Hepatocyte (in vitro differentiated cells): ENCODE measurements at regions not wholly inside any gene's neighbourhood (a gene's known extent, or its start where the extent isn't known, plus 50 kb on each side); places are given as distances from the start of the nearest gene placed in this dataset.

Source experiments
- DNase-seq: peaks from one replicate; pipeline ENCODE4 v3.0.0-alpha.2; 2016; ENCODE audit warnings: low spot score
- H2AFZ ChIP-seq: fragments of 200-600 bp; sonication (generic); 2 replicates; pipeline ENCODE4 v1.6.0; 2016; ENCODE audit warnings: antibody characterized with exemption, mild to moderate bottlenecking
- H3K27ac ChIP-seq: fragments of 200-600 bp; sonication (generic); 2 replicates; pipeline ENCODE4 v1.5.1; 2016; ENCODE audit warnings: mild to moderate bottlenecking
- H3K27me3 ChIP-seq: fragments of 200-600 bp; sonication (generic); 2 replicates; pipeline ENCODE4 v1.6.1; 2016
- H3K36me3 ChIP-seq: fragments of 200-600 bp; sonication (generic); replicated peaks from 2 replicates; pipeline ENCODE4 v1.5.1; 2016; ENCODE audit warnings: low read depth; ENCODE audit not compliant: insufficient read depth
- H3K4me1 ChIP-seq: fragments of 200-600 bp; sonication (generic); 2 replicates; pipeline ENCODE4 v1.5.1; 2016; ENCODE audit warnings: mild to moderate bottlenecking, moderate library complexity; ENCODE audit not compliant: insufficient read depth
- H3K4me2 ChIP-seq: fragments of 200-600 bp; sonication (generic); 2 replicates; pipeline ENCODE4 v1.6.0; 2016
- H3K4me3 ChIP-seq: fragments of 200-600 bp; sonication (generic); 2 replicates; pipeline ENCODE4 v1.5.1; 2016; ENCODE audit warnings: mild to moderate bottlenecking
- H3K79me2 ChIP-seq: fragments of 200-600 bp; sonication (generic); 2 replicates; pipeline ENCODE4 v1.6.0; 2017; ENCODE audit warnings: mild to moderate bottlenecking
- H3K9me2 ChIP-seq: fragments of 200-600 bp; sonication (generic); replicated peaks from 2 replicates; pipeline ENCODE4 v1.6.0; 2017; ENCODE audit warnings: mild to moderate bottlenecking; ENCODE audit not compliant: insufficient read depth
- H3K9me3 ChIP-seq: fragments of 200-600 bp; sonication (generic); 2 replicates; pipeline ENCODE4 v1.5.1; 2016; ENCODE audit warnings: low read depth, mild to moderate bottlenecking
- H4K20me1 ChIP-seq: fragments of 200-600 bp; sonication (generic); 2 replicates; pipeline ENCODE4 v1.6.0; 2016; ENCODE audit warnings: mild to moderate bottlenecking; ENCODE audit not compliant: insufficient read depth, poor library complexity, severe bottlenecking
- EZH2 ChIP-seq: fragments of 200-600 bp; sonication (generic); IDR thresholded peaks from 2 replicates; pipeline ENCODE4 v1.6.1; 2016; ENCODE audit warnings: antibody characterized with exemption, mild to moderate bottlenecking, borderline replicate concordance
- EZH2phosphoT487 ChIP-seq: fragments of 200-600 bp; sonication (generic); IDR thresholded peaks from one replicate; pipeline ENCODE4 v1.6.1; 2018; ENCODE audit warnings: antibody characterized with exemption, mild to moderate bottlenecking, low read depth, moderate library complexity; ENCODE audit not compliant: unreplicated experiment, severe bottlenecking
- WGBS: methylation state at CpG from one replicate; pipeline ENCODE4 v1.1.6; 2016; ENCODE audit warnings: low lambda C conversion rate; ENCODE audit errors: missing lambda C conversion rate; 5-methylcytosine and 5-hydroxymethylcytosine counted together
- TF ChIP-seq, protein P1 (sequence below): fragments of 200-600 bp; sonication (generic); IDR thresholded peaks from 2 replicates; pipeline ENCODE4 v1.5.1; 2016; ENCODE audit warnings: antibody characterized with exemption, mild to moderate bottlenecking; ENCODE audit not compliant: poor library complexity

DNA sequence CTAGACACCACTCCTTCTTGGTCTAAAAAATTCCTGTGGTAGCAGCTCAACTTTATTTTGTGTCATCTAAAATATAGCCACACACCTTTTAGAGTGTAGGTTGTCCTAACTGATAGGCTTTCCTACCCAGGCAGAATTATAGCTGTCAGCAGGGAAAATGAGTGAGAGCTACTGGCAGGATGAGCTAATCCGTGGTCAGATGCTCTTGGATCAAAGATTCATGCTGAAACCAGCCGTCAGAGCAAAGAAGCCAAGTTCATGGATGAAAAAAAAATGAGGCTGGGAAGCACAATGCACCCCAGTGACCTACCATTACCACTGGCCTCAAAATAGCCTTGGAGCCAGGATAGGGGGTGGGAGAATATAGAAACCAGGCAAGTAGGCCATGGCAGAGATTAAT, 113.1 kb upstream of the BLID start:
- H3K27ac ChIP-seq, result peak overlapping the region; percentile 39
- no peaks in the 10 kb centered on the region for H3K9me3 ChIP-seq
- no peaks in the 10 kb centered on the region for H4K20me1 ChIP-seq
- TF ChIP-seq, protein P1, sequence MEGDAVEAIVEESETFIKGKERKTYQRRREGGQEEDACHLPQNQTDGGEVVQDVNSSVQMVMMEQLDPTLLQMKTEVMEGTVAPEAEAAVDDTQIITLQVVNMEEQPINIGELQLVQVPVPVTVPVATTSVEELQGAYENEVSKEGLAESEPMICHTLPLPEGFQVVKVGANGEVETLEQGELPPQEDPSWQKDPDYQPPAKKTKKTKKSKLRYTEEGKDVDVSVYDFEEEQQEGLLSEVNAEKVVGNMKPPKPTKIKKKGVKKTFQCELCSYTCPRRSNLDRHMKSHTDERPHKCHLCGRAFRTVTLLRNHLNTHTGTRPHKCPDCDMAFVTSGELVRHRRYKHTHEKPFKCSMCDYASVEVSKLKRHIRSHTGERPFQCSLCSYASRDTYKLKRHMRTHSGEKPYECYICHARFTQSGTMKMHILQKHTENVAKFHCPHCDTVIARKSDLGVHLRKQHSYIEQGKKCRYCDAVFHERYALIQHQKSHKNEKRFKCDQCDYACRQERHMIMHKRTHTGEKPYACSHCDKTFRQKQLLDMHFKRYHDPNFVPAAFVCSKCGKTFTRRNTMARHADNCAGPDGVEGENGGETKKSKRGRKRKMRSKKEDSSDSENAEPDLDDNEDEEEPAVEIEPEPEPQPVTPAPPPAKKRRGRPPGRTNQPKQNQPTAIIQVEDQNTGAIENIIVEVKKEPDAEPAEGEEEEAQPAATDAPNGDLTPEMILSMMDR, result no peak
- TF ChIP-seq EZH2 (no peak), EZH2phosphoT487 (no peak)
- peak overlapping the region; percentile 26 for H2AFZ ChIP-seq
- no peaks in the 10 kb centered on the region for H3K79me2 ChIP-seq
- H3K27me3 ChIP-seq, result no peaks in the 10 kb centered on the region
- H3K9me2 ChIP-seq, result no peaks in the 10 kb centered on the region
- peak overlapping the region; percentile 61 for H3K4me2 ChIP-seq
- H3K4me3 ChIP-seq, result no peak overlapping the region
- no peak for DNase-seq
- H3K36me3 ChIP-seq, result no peaks in the 10 kb centered on the region
- WGBS, result 66% methylated on average over 2 of the region's 2 CpGs
- H3K4me1 ChIP-seq, result peaks cover 5% of the 10 kb centered on the region

DNA sequence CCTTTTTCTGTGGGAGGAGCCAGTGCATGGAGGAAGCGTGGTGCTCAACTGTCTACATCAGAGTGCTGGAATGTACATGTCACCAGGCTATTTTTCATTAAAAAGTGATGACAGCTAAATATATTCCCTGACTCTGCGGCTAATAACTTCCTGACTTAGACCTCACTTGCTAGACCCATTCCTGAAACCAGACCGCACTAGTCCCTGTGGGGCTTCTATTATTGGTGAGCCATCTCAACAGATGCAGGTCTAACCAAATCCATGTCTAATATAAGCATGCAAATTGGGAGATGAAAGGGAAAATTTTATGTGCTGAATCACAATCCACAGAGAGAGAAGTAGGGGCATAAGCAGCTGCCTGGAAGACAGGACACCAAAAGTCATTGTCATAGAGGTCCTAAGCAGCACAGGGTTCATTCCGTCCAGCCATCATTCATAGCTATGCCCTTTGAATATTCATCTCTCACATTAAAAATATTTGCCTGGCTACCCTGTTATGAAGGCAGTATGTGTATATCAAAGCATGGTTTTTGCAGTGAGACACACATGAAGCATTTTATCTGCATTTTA, 110.9 kb upstream of the BLID start:
- no peak for DNase-seq
- Histone ChIP-seq H3K9me2 (no peaks in the 10 kb centered on the region), H4K20me1 (no peaks in the 10 kb centered on the region), H3K36me3 (no peaks in the 10 kb centered on the region), H3K4me2 (no peak overlapping the region), H3K79me2 (no peaks in the 10 kb centered on the region), H3K4me3 (no peak overlapping the region), H3K9me3 (no peaks in the 10 kb centered on the region), H3K4me1 (peaks cover 5% of the 10 kb centered on the region), H3K27ac (no peak overlapping the region), H2AFZ (no peak overlapping the region), H3K27me3 (no peaks in the 10 kb centered on the region)
- TF ChIP-seq EZH2 (no peak), EZH2phosphoT487 (no peak)
- TF ChIP-seq, protein P1, result no peak
- whole genome bisulfite sequencing, result 88% methylated on average over 4 of the region's 4 CpGs

DNA sequence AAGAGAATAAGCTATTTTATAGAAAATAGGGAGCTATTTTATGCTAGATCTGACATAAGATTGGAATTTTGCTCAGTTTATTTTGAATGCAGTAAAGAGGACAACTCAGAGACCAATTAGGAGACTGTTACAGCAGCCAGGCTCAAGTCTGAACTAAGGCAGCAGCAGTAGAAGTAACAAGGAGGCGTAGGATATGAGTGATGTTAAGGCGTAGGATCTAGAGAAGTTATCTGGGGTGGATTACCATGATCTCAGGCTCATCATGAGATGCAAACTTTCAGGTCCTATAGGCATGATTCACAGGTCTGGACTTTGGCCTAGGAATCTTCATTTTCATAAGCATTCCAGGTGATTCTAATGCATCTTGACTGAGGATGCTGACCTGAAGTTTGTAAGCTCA, 108.9 kb upstream of the BLID start:
- H3K79me2 ChIP-seq, result no peaks in the 10 kb centered on the region
- no peak overlapping the region for H2AFZ ChIP-seq
- no peaks in the 10 kb centered on the region for H3K36me3 ChIP-seq
- 96% methylated on average over 2 of the region's 2 CpGs for WGBS
- peaks cover 5% of the 10 kb centered on the region for H3K4me1 ChIP-seq
- H3K27ac ChIP-seq, result no peak overlapping the region
- no peak overlapping the region for H3K4me2 ChIP-seq
- no peaks in the 10 kb centered on the region for H4K20me1 ChIP-seq
- no peak overlapping the region for H3K4me3 ChIP-seq
- H3K9me2 ChIP-seq, result no peaks in the 10 kb centered on the region
- TF ChIP-seq EZH2 (no peak), EZH2phosphoT487 (no peak)
- TF ChIP-seq, protein P1, result no peak
- DNase-seq, result no peak
- H3K9me3 ChIP-seq, result no peaks in the 10 kb centered on the region
- no peaks in the 10 kb centered on the region for H3K27me3 ChIP-seq
